H9 (cell line): ENCODE measurements at regions not wholly inside any gene's neighbourhood (a gene's known extent, or its start where the extent isn't known, plus 50 kb on each side); places are given as distances from the start of the nearest gene placed in this dataset.

Experiments
- DNase-seq: peaks from one replicate; pipeline ENCODE4 v3.0.0-alpha.2; 2017
- H2AFZ ChIP-seq: one replicate; pipeline ENCODE4 v1.6.1; 2013; ENCODE audit warnings: mild to moderate bottlenecking, low read length, control low read depth, moderate library complexity
- H2AK5ac ChIP-seq: 2 replicates; pipeline ENCODE4 v1.6.1; 2013; ENCODE audit warnings: low read length, control low read depth, mixed read lengths; ENCODE audit not compliant: insufficient read length
- H2BK120ac ChIP-seq: one replicate; pipeline ENCODE4 v1.6.1; 2013; ENCODE audit warnings: low read depth, mild to moderate bottlenecking, low read length, control low read depth, inconsistent platforms; ENCODE audit not compliant: poor library complexity, severe bottlenecking
- H2BK12ac ChIP-seq: 2 replicates; pipeline ENCODE4 v1.6.1; 2013; ENCODE audit warnings: low read length, control low read depth, mixed read lengths, low read depth; ENCODE audit not compliant: insufficient read length
- H2BK15ac ChIP-seq: 2 replicates; pipeline ENCODE4 v1.6.1; 2013; ENCODE audit warnings: low read depth, low read length, control low read depth
- H2BK20ac ChIP-seq: one replicate; pipeline ENCODE4 v1.6.1; 2013; ENCODE audit warnings: low read depth, mild to moderate bottlenecking, low read length, control low read depth, inconsistent platforms; ENCODE audit not compliant: poor library complexity, severe bottlenecking
- H2BK5ac ChIP-seq: 2 replicates; pipeline ENCODE4 v1.6.1; 2013; ENCODE audit warnings: low read length, control low read depth, mixed read lengths; ENCODE audit not compliant: insufficient read length
- H3K14ac ChIP-seq: 2 replicates; pipeline ENCODE4 v1.6.1; 2013; ENCODE audit warnings: low read length, control low read depth; ENCODE audit not compliant: insufficient read depth
- H3K18ac ChIP-seq: 2 replicates; pipeline ENCODE4 v1.6.1; 2013; ENCODE audit warnings: low read depth, mild to moderate bottlenecking, mixed read lengths, low read length, control low read depth; ENCODE audit not compliant: insufficient read length
- H3K23ac ChIP-seq: 2 replicates; pipeline ENCODE4 v1.6.1; 2013; ENCODE audit warnings: low read length, control low read depth, mixed read lengths, low read depth; ENCODE audit not compliant: insufficient read length
- H3K23me2 ChIP-seq: 2 replicates; pipeline ENCODE4 v1.6.1; 2013; ENCODE audit warnings: low read depth, mild to moderate bottlenecking, mixed read lengths, low read length, control low read depth; ENCODE audit not compliant: insufficient read length, poor library complexity, severe bottlenecking
- H3K27ac ChIP-seq: 2 replicates; pipeline ENCODE4 v1.5.1; 2013; ENCODE audit warnings: low read length, control low read depth, mixed read lengths, low read depth; ENCODE audit not compliant: insufficient read length
- H3K27me3 ChIP-seq: 2 replicates; pipeline ENCODE4 v1.6.1; 2013; ENCODE audit warnings: low read length, control low read depth, inconsistent platforms; ENCODE audit not compliant: insufficient read depth
- H3K4ac ChIP-seq: 2 replicates; pipeline ENCODE4 v1.6.1; 2013; ENCODE audit warnings: low read depth, mild to moderate bottlenecking, control low read depth, inconsistent platforms, low read length, moderate library complexity
- H3K4me1 ChIP-seq: 2 replicates; pipeline ENCODE4 v1.6.1; 2013; ENCODE audit warnings: low read length, control low read depth, inconsistent platforms; ENCODE audit not compliant: insufficient read depth
- H3K4me2 ChIP-seq: 2 replicates; pipeline ENCODE4 v1.6.1; 2013; ENCODE audit warnings: low read length, control low read depth, mixed read lengths; ENCODE audit not compliant: insufficient read length, insufficient read depth
- H3K56ac ChIP-seq: 2 replicates; pipeline ENCODE4 v1.6.1; 2013; ENCODE audit warnings: low read depth, mild to moderate bottlenecking, mixed read lengths, low read length, control low read depth; ENCODE audit not compliant: insufficient read length
- H3K79me1 ChIP-seq: 2 replicates; pipeline ENCODE4 v1.6.1; 2013; ENCODE audit warnings: low read depth, mild to moderate bottlenecking, moderate library complexity, low read length, control low read depth, inconsistent platforms; ENCODE audit not compliant: insufficient read depth, poor library complexity, severe bottlenecking
- H3K79me2 ChIP-seq: 2 replicates; pipeline ENCODE4 v1.6.1; 2013; ENCODE audit warnings: low read length, control low read depth, inconsistent platforms; ENCODE audit not compliant: insufficient read depth
- H3K9ac ChIP-seq: 2 replicates; pipeline ENCODE4 v1.6.1; 2013; ENCODE audit warnings: low read length, control low read depth, mixed read lengths; ENCODE audit not compliant: insufficient read length; ENCODE audit errors: extremely low read depth
- H3K9me3 ChIP-seq: one replicate; pipeline ENCODE4 v1.6.1; 2013; ENCODE audit warnings: low read depth, low read length, inconsistent platforms; ENCODE audit not compliant: control insufficient read depth
- H3T11ph ChIP-seq: one replicate; pipeline ENCODE4 v1.6.1; 2013; ENCODE audit warnings: mild to moderate bottlenecking, low read length, control low read depth, inconsistent platforms
- H4K20me1 ChIP-seq: one replicate; pipeline ENCODE4 v1.6.1; 2013; ENCODE audit not compliant: control insufficient read depth, insufficient read length, insufficient read depth
- H4K5ac ChIP-seq: 2 replicates; pipeline ENCODE4 v1.6.1; 2013; ENCODE audit warnings: low read depth, mild to moderate bottlenecking, mixed read lengths, low read length, control low read depth; ENCODE audit not compliant: insufficient read length
- H4K8ac ChIP-seq: replicated peaks from 2 replicates; pipeline ENCODE4 v1.6.1; 2013; ENCODE audit warnings: low read length, control low read depth, mixed read lengths, low read depth; ENCODE audit not compliant: insufficient read length
- H4K91ac ChIP-seq: 2 replicates; pipeline ENCODE4 v1.6.1; 2013; ENCODE audit warnings: low read depth, mild to moderate bottlenecking, moderate library complexity, mixed read lengths, low read length, control low read depth; ENCODE audit not compliant: insufficient read length
- H3K27ac Mint-ChIP-seq, 3 experiments: 2 replicates in 2 of 3; 3 replicates in 1 of 3; pipeline ENCODE4 v1.8.0; 2020 to 2021; ENCODE audit warnings: mixed read lengths in 3 of 3, mild to moderate bottlenecking in 1 of 3, moderate library complexity in 1 of 3
- H3K27me3 Mint-ChIP-seq: 2 replicates; pipeline ENCODE4 v1.8.0; 2021; ENCODE audit warnings: low read depth, mild to moderate bottlenecking, moderate library complexity, mixed read lengths
- H3K36me3 Mint-ChIP-seq, 3 experiments: 2 replicates in 2 of 3; 3 replicates in 1 of 3; pipeline ENCODE4 v1.8.0; 2020 to 2021; ENCODE audit warnings: low read depth in 3 of 3, mixed read lengths in 3 of 3; ENCODE audit not compliant: insufficient read depth in 1 of 3
- H3K4me1 Mint-ChIP-seq, 2 experiments: 2 replicates each; pipeline ENCODE4 v1.8.0; 2020; ENCODE audit warnings: mixed read lengths in 2 of 2
- H3K4me3 Mint-ChIP-seq, 2 experiments: 2 replicates in 1 of 2; 3 replicates in 1 of 2; pipeline ENCODE4 v1.8.0; 2020 to 2021; ENCODE audit warnings: mild to moderate bottlenecking in 2 of 2, mixed read lengths in 2 of 2, moderate library complexity in 1 of 2
- H3K9me3 Mint-ChIP-seq, 2 experiments: 2 replicates in 1 of 2; 3 replicates in 1 of 2; pipeline ENCODE4 v1.8.0; 2020; ENCODE audit warnings: mild to moderate bottlenecking in 2 of 2, mixed read lengths in 2 of 2, moderate library complexity in 1 of 2
- TF ChIP-seq, protein P1 (sequence below): fragments of 200-600 bp; sonication (generic); conservative IDR thresholded peaks from 3 replicates; pipeline ENCODE4 v1.8.0; 2021; ENCODE audit warnings: antibody characterized with exemption, mild to moderate bottlenecking

GRCh38 chr6:103720393-103720792 is 1139.3 kb downstream of the HACE1 start:
- H4K8ac ChIP-seq: no peak overlapping the region
- DNase-seq: no peak
- no peaks in the 10 kb centered on the region for H3K79me2 ChIP-seq
- no peak overlapping the region for H3K14ac ChIP-seq
- H3K4me1 Mint-ChIP-seq: 0 out of 4 replicates have a peak, but pooled peaks cover 0 to 2% of the 10 kb centered on the region in 2 experiments
- H2BK20ac ChIP-seq: no peak overlapping the region
- no peak overlapping the region for H3K27ac ChIP-seq
- H3K9me3 Mint-ChIP-seq: no peaks in the 10 kb centered on the region
- no peak overlapping the region for H3K4me2 ChIP-seq
- no peak overlapping the region for H3K9ac ChIP-seq
- H2BK12ac ChIP-seq: no peak overlapping the region
- no peak overlapping the region for H2BK120ac ChIP-seq
- H3K56ac ChIP-seq: no peak overlapping the region
- no peaks in the 10 kb centered on the region for H3K9me3 ChIP-seq
- no peaks in the 10 kb centered on the region for H4K20me1 ChIP-seq
- no peak overlapping the region for H3K18ac ChIP-seq
- H2BK15ac ChIP-seq: no peak overlapping the region
- no peak overlapping the region for H2AK5ac ChIP-seq
- H3K4ac ChIP-seq: no peak overlapping the region
- H4K5ac ChIP-seq: no peak overlapping the region
- no peak overlapping the region for H3K23ac ChIP-seq
- no peak overlapping the region for H3K4me3 Mint-ChIP-seq
- H3K79me1 ChIP-seq: no peaks in the 10 kb centered on the region
- H3K27me3 ChIP-seq: no peaks in the 10 kb centered on the region
- TF ChIP-seq, protein P1, sequence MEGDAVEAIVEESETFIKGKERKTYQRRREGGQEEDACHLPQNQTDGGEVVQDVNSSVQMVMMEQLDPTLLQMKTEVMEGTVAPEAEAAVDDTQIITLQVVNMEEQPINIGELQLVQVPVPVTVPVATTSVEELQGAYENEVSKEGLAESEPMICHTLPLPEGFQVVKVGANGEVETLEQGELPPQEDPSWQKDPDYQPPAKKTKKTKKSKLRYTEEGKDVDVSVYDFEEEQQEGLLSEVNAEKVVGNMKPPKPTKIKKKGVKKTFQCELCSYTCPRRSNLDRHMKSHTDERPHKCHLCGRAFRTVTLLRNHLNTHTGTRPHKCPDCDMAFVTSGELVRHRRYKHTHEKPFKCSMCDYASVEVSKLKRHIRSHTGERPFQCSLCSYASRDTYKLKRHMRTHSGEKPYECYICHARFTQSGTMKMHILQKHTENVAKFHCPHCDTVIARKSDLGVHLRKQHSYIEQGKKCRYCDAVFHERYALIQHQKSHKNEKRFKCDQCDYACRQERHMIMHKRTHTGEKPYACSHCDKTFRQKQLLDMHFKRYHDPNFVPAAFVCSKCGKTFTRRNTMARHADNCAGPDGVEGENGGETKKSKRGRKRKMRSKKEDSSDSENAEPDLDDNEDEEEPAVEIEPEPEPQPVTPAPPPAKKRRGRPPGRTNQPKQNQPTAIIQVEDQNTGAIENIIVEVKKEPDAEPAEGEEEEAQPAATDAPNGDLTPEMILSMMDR: no peak
- H3K27me3 Mint-ChIP-seq: no peaks in the 10 kb centered on the region
- no peaks in the 10 kb centered on the region for H3K23me2 ChIP-seq
- no peak overlapping the region for H3K27ac Mint-ChIP-seq
- no peaks in the 10 kb centered on the region for H3K36me3 Mint-ChIP-seq
- H3K4me1 ChIP-seq: no peaks in the 10 kb centered on the region
- no peak overlapping the region for H3T11ph ChIP-seq
- no peak overlapping the region for H2AFZ ChIP-seq
- no peak overlapping the region for H2BK5ac ChIP-seq
- H4K91ac ChIP-seq: no peak overlapping the region
